ENCODE measurements at regions not wholly inside any gene's neighbourhood (a gene's known extent, or its start where the extent isn't known, plus 50 kb on each side); places are given as distances from the start of the nearest gene placed in this dataset.

- Histone ChIP-seq H4K20me1 (ENCODE audit: low read length) (no peaks in the 10 kb centered on the region), H3K27me3 (ENCODE audit: low read length) (peaks cover 35% of the 10 kb centered on the region), H3K79me2 (ENCODE audit: low read length) (no peaks in the 10 kb centered on the region), H3K36me3 (ENCODE audit: low read depth, low read length) (no peaks in the 10 kb centered on the region), H3F3A (ENCODE audit: low read length, unreplicated experiment) (no peaks in the 10 kb centered on the region), H2AFZ (ENCODE audit: low read length) (no peak overlapping the region), H3K9me2 (replicated peaks; ENCODE audit: low read length) (no peaks in the 10 kb centered on the region), H3K4me1 (ENCODE audit: insufficient read depth, low read length) (no peaks in the 10 kb centered on the region), H3K4me3 (ENCODE audit: low read length) (no peak overlapping the region), H3K4me2 (ENCODE audit: low read length) (no peak overlapping the region), H3K9me3 (ENCODE audit: low read length) (peaks cover 31% of the 10 kb centered on the region; the same call in 1 of the 2 replicates), H3K9ac (ENCODE audit: low read length) (no peak overlapping the region), H3K27ac (ENCODE audit: low read length) (no peak overlapping the region)
- ChIA-PET POLR2A (ENCODE audit: unreplicated experiment) (no interaction called here), CTCF (no interaction called here)
- ATAC-seq = no peak
- TF ChIP-seq EZH2phosphoT487 (IDR thresholded peaks at IDR 0.05; ENCODE audit: borderline replicate concordance, low read length) (no peak), CTCF (conservative IDR thresholded peaks at IDR 0.05; ENCODE audit: low read depth, low read length) (no peak), EZH2 (IDR thresholded peaks at IDR 0.05; ENCODE audit: low read length, unreplicated experiment) (no peak)
- DNase-seq = no peak
- intact Hi-C loops (cut with micrococcal nuclease) = no loop called here
- no TSS peak for BruUV-seq (replicated peaks)
These were observed 117.5 kb upstream of the UBASH3B start for GRCh38 chr11:122538060-122538459.

- intact Hi-C loops (cut with micrococcal nuclease) = no loop called here
- H3K9me3 ChIP-seq (ENCODE audit: low read length) = no peaks in the 10 kb centered on the region
- ChIA-PET POLR2A (ENCODE audit: unreplicated experiment) (no interaction called here), CTCF (no interaction called here)
- no peak overlapping the region for H3K27ac ChIP-seq (ENCODE audit: low read length)
- H4K20me1 ChIP-seq (ENCODE audit: low read length) = no peaks in the 10 kb centered on the region
- no peak for ATAC-seq
- H3K79me2 ChIP-seq (ENCODE audit: low read length) = no peaks in the 10 kb centered on the region
- no peak overlapping the region for H3K9ac ChIP-seq (ENCODE audit: low read length)
- TF ChIP-seq EZH2phosphoT487 (IDR thresholded peaks at IDR 0.05; ENCODE audit: borderline replicate concordance, low read length) (no peak), EZH2 (IDR thresholded peaks at IDR 0.05; ENCODE audit: low read length, unreplicated experiment) (no peak), CTCF (conservative IDR thresholded peaks at IDR 0.05; ENCODE audit: low read depth, low read length) (no peak)
- no peaks in the 10 kb centered on the region for H3K36me3 ChIP-seq (ENCODE audit: low read depth, low read length)
- no peaks in the 10 kb centered on the region for H3K4me1 ChIP-seq (ENCODE audit: insufficient read depth, low read length)
- no peaks in the 10 kb centered on the region for H3F3A ChIP-seq (ENCODE audit: low read length, unreplicated experiment)
- BruUV-seq (replicated peaks) = no TSS peak
- no peak overlapping the region for H2AFZ ChIP-seq (ENCODE audit: low read length)
- H3K27me3 ChIP-seq (ENCODE audit: low read length) = peaks cover 92% of the 10 kb centered on the region
- H3K9me2 ChIP-seq (replicated peaks; ENCODE audit: low read length) = no peaks in the 10 kb centered on the region
- H3K4me2 ChIP-seq (ENCODE audit: low read length) = no peak overlapping the region
- no peak overlapping the region for H3K4me3 ChIP-seq (ENCODE audit: low read length)
- no peak for DNase-seq
These were observed 130.6 kb upstream of the UBASH3B start for GRCh38 chr11:122524898-122525297.

GRCh38 chr11:122523846-122524805 lies 131.4 kb upstream of the UBASH3B start:
- H3K9me3 ChIP-seq (ENCODE audit: low read length) = no peaks in the 10 kb centered on the region
- no peak for ATAC-seq

More at GRCh38 chr11:122523846-122524805, 131.4 kb upstream of the UBASH3B start:
- Histone ChIP-seq H3K4me3 (ENCODE audit: low read length) (no peak overlapping the region), H4K20me1 (ENCODE audit: low read length) (no peaks in the 10 kb centered on the region), H3K27me3 (ENCODE audit: low read length) (peaks cover 90% of the 10 kb centered on the region), H3K36me3 (ENCODE audit: low read depth, low read length) (no peaks in the 10 kb centered on the region), H3K9ac (ENCODE audit: low read length) (no peak overlapping the region), H3K9me2 (replicated peaks; ENCODE audit: low read length) (no peaks in the 10 kb centered on the region), H3F3A (ENCODE audit: low read length, unreplicated experiment) (no peaks in the 10 kb centered on the region), H3K79me2 (ENCODE audit: low read length) (no peaks in the 10 kb centered on the region), H3K4me2 (ENCODE audit: low read length) (no peak overlapping the region), H3K27ac (ENCODE audit: low read length) (no peak overlapping the region), H2AFZ (ENCODE audit: low read length) (no peak overlapping the region), H3K4me1 (ENCODE audit: insufficient read depth, low read length) (no peaks in the 10 kb centered on the region)
- intact Hi-C loops (cut with micrococcal nuclease) = no loop called here
- POLR2A ChIA-PET (ENCODE audit: unreplicated experiment) = no interaction called here
- no TSS peak for BruUV-seq (replicated peaks)
- DNase-seq = no peak
- no peak for TF ChIP-seq EZH2 (IDR thresholded peaks at IDR 0.05; ENCODE audit: low read length, unreplicated experiment)
- TF ChIP-seq CTCF (conservative IDR thresholded peaks at IDR 0.05; ENCODE audit: low read depth, low read length) = no peak
- TF ChIP-seq EZH2phosphoT487 (IDR thresholded peaks at IDR 0.05; ENCODE audit: borderline replicate concordance, low read length) = no peak
- CTCF ChIA-PET = no interaction called here

Measured in PC-3 (cell line).